ENCODE measurements at regions not wholly inside any gene's neighbourhood (a gene's known extent, or its start where the extent isn't known, plus 50 kb on each side); places are given as distances from the start of the nearest gene placed in this dataset.

DNA sequence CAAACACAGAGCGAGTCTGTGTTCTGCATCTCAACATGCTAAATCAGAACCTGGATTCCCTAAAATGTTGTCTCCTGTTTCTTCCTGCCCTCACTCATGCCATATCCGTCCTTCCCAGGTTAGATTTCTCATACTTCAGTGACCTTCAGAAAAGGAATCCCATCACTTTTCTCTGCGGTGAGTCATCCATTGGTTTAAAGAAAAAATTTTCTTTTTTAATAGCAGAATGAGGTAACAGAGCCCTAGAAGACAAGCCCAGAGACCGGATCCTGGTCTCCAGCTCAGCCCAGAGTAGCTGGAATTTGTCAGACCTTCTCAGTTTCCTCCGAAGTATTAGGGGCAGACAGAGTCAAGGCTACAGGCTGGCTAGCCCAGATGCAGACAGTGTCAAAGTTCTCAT lies 143.2 kb upstream of the DMRT1 start:
- Histone ChIP-seq H3K4me3 (replicated peaks in 1 of 3; ENCODE audit: insufficient read depth in 1 of 3, low read depth in 1 of 3, low read length in 3 of 3) (no peak overlapping the region), H3K36me3 (ENCODE audit: control insufficient read depth in 2 of 2, extremely low read depth in 1 of 2, insufficient read depth in 2 of 2, low read length in 2 of 2) (no peaks in the 10 kb centered on the region), H3K9me3 (replicated peaks; ENCODE audit: control insufficient read depth, insufficient read depth, low read length) (no peaks in the 10 kb centered on the region), H3K4me2 (ENCODE audit: insufficient read depth, low read length) (peak overlapping the region; percentile 8), H4K20me1 (replicated peaks; ENCODE audit: control insufficient read depth, extremely low read depth, insufficient read depth, low read length) (no peaks in the 10 kb centered on the region), H3K79me2 (ENCODE audit: control insufficient read depth, insufficient read depth, low read length) (peaks cover 35% of the 10 kb centered on the region), H3K27ac (ENCODE audit: insufficient read depth, low read depth, low read length) (peak overlapping the region; percentile 86), H3K27me3 (ENCODE audit: control insufficient read depth in 2 of 2, insufficient read depth in 2 of 2, low read length in 2 of 2) (no peaks in the 10 kb centered on the region), H3K9ac (replicated peaks; ENCODE audit: extremely low read depth, insufficient read depth, low read length) (peak overlapping the region; percentile 14), H2AFZ (ENCODE audit: low read depth, low read length) (no peak overlapping the region), H3K4me1 (ENCODE audit: control insufficient read depth, extremely low read depth, insufficient read depth, low read length) (peaks cover 52% of the 10 kb centered on the region), H3K9me1 (replicated peaks; ENCODE audit: control insufficient read depth, extremely low read depth, insufficient read depth, low read length) (no peaks in the 10 kb centered on the region)
- no TSS peak for BruUV-seq (replicated peaks)
- dilution Hi-C loops (cut with MboI; ENCODE audit: extremely low pct_ligation_motif_present, low sequenced_read_pairs) (no loop called here), intact Hi-C loops (cut with micrococcal nuclease) (no loop called here)
- POLR2A ChIA-PET: interaction anchor here (1.2 kb wide), 1 partner anchor 9 kb away, joined by 5 read pairs; no protein-coding TSS in a partner anchor
- peak; percentile 54 for FAIRE-seq
- TF ChIP-seq POLR2A (IDR thresholded peaks at IDR 0.05; ENCODE audit: low read depth, low read length) (no peak), CTCF (IDR thresholded peaks at IDR 0.05; ENCODE audit: extremely low read depth in 1 of 2, insufficient read depth in 1 of 2, low read depth in 1 of 2, low read length in 2 of 2) (no peak), GATA2 (IDR thresholded peaks at IDR 0.05; ENCODE audit: insufficient read depth, insufficient read length, low read depth, low read length) (no peak), FOS (IDR thresholded peaks at IDR 0.05; ENCODE audit: borderline replicate concordance, insufficient read depth, low read length) (peak; percentile 82), EZH2 (IDR thresholded peaks at IDR 0.05; ENCODE audit: borderline replicate concordance, low read depth, low read length, severe bottlenecking) (no peak), POLR2AphosphoS5 (IDR thresholded peaks at IDR 0.05; ENCODE audit: insufficient read depth, low read depth, low read length) (no peak), MAX (IDR thresholded peaks at IDR 0.05; ENCODE audit: insufficient read depth, insufficient read length) (no peak), MYC (IDR thresholded peaks at IDR 0.05; ENCODE audit: low read depth, low read length) (no peak), JUN (IDR thresholded peaks at IDR 0.05; ENCODE audit: borderline replicate concordance, insufficient read depth, insufficient read length, low read depth) (peak; percentile 66)
- CTCF ChIA-PET: interaction anchor here (1.0 to 6.7 kb wide), 2 partner anchors 10 to 15 kb away, joined by 5 to 91 read pairs; no protein-coding TSS in a partner anchor
- peak; percentile 61 for DNase-seq (ENCODE audit: low read depth, low spot score)

All from endothelial cell of umbilical vein (primary cell).